K562 (cell line): ENCODE measurements at regions not wholly inside any gene's neighbourhood (a gene's known extent, or its start where the extent isn't known, plus 50 kb on each side); places are given as distances from the start of the nearest gene placed in this dataset.

Source experiments
- ATAC-seq: fragments of 200-7000 bp; cut with Tn5 transposase; 3 replicates; pipeline ENCODE4 v1.9.1; 2020; ENCODE audit warnings: moderate library complexity
- BruUV-seq: library from RNA; stranded (reverse); fragments of 400-500 nt; replicated peaks from 2 replicates; lab custom pipeline; 2021; lab: Mats Ljungman, UMichigan
- CTCF ChIA-PET: fragments of 300-600 bp; formaldehyde crosslinking; extraction: SDS; loops from one replicate; lab custom pipeline; 2021; ENCODE audit warnings: low intra/inter-chr PET ratio; lab: Yijun Ruan, JAX
- POLR2A ChIA-PET: fragments of 300-600, 350-650 bp; sonication (Branson Sonifier 250); formaldehyde crosslinking; extraction: SDS; loops from one replicate; lab custom pipeline; 2021; ENCODE audit warnings: antibody characterized with exemption, inconsistent platforms; lab: Yijun Ruan, JAX
- DNase-seq, 4 experiments: peaks; one replicate each; pipeline versions ENCODE4 v3.0.0 to v3.0.0-alpha.2; 2011 to 2018; ENCODE audit warnings: low spot score in 3 of 4, mixed read lengths in 3 of 4; ENCODE audit errors: extremely low read depth in 1 of 4
- FAIRE-seq: peaks from 2 replicates; lab custom pipeline; 2011; peaks lifted over from hg19 to GRCh38; lab: Jason Lieb, UNC
- H2AFZ ChIP-seq: 2 replicates; pipeline ENCODE4 v1.6.0; 2011; ENCODE audit warnings: low read depth, low read length, control low read depth, inconsistent platforms
- H3K27ac ChIP-seq: fragments of 200-600 bp; 3 replicates; pipeline ENCODE4 v1.8.0; 2011; ENCODE audit warnings: low read depth, mild to moderate bottlenecking, control low read depth, inconsistent platforms, low read length, moderate library complexity, mixed read lengths; ENCODE audit errors: extremely low read depth
- H3K27me3 ChIP-seq, 2 experiments: fragments of 300-600 bp in 1 of 2; 2 replicates in 1 of 2; 3 replicates in 1 of 2; pipeline versions ENCODE4 v1.6.0 to v1.8.0; 2011; ENCODE audit warnings: inconsistent platforms in 2 of 2, low read length in 2 of 2, mild to moderate bottlenecking in 1 of 2, mixed read lengths in 1 of 2, moderate library complexity in 1 of 2; ENCODE audit not compliant: control insufficient read depth in 2 of 2, insufficient read depth in 2 of 2
- H3K36me3 ChIP-seq: fragments of 300-600 bp; 3 replicates; pipeline ENCODE4 v1.8.0; 2011; ENCODE audit warnings: mild to moderate bottlenecking, low read length, inconsistent platforms; ENCODE audit not compliant: control insufficient read depth, insufficient read depth
- H3K4me1 ChIP-seq, 2 experiments: fragments of 200-600 bp in 1 of 2; replicated peaks in 1 of 2; 2 replicates in 1 of 2; 3 replicates in 1 of 2; pipeline versions ENCODE4 v1.5.1 to v1.8.0; 2011; ENCODE audit warnings: inconsistent platforms in 2 of 2, low read length in 2 of 2, mild to moderate bottlenecking in 1 of 2, mixed read lengths in 1 of 2, moderate library complexity in 1 of 2; ENCODE audit not compliant: control insufficient read depth in 2 of 2, insufficient read depth in 2 of 2
- H3K4me2 ChIP-seq: 2 replicates; pipeline ENCODE4 v1.6.1; 2011; ENCODE audit warnings: low read length, control low read depth, inconsistent platforms, mixed read lengths; ENCODE audit not compliant: insufficient read depth
- H3K4me3 ChIP-seq: fragments of 200-600 bp; sonication (generic), shearing (Covaris generic); 2 replicates; pipeline ENCODE4 v1.5.1; 2016; ENCODE audit warnings: control low read depth, inconsistent platforms
- H3K79me2 ChIP-seq: fragments of 200-600 bp; 3 replicates; pipeline ENCODE4 v1.8.0; 2011; ENCODE audit warnings: low read length, inconsistent platforms; ENCODE audit not compliant: control insufficient read depth, insufficient read depth
- H3K9ac ChIP-seq, 2 experiments: 2 replicates each; pipeline versions ENCODE4 v1.6.0 to v1.6.1; 2011; ENCODE audit warnings: low read depth in 2 of 2, low read length in 2 of 2, control low read depth in 1 of 2, inconsistent platforms in 1 of 2, mild to moderate bottlenecking in 1 of 2, mixed read lengths in 1 of 2; ENCODE audit not compliant: insufficient read depth in 1 of 2
- H3K9me1 ChIP-seq: one replicate; pipeline ENCODE4 v1.6.0; 2011; ENCODE audit warnings: inconsistent platforms, mild to moderate bottlenecking, low read length, moderate library complexity; ENCODE audit not compliant: control insufficient read depth, insufficient read depth
- H3K9me3 ChIP-seq: replicated peaks from 2 replicates; pipeline ENCODE4 v1.5.1; 2011; ENCODE audit warnings: low read depth, low read length, inconsistent platforms; ENCODE audit not compliant: control insufficient read depth, insufficient read depth
- H4K20me1 ChIP-seq: replicated peaks from 2 replicates; pipeline ENCODE4 v1.6.1; 2011; ENCODE audit warnings: low read length, inconsistent platforms, mixed read lengths; ENCODE audit not compliant: control insufficient read depth, insufficient read depth
- CTCF ChIP-seq, 3 experiments: IDR thresholded peaks in 2 of 3; conservative IDR thresholded peaks in 1 of 3; 2 replicates each; pipeline ENCODE4 v1.5.1; 2011 to 2012; ENCODE audit warnings: low read length in 3 of 3, mild to moderate bottlenecking in 3 of 3, control low read depth in 2 of 3, improper control_type of control experiment in 1 of 3, inconsistent platforms in 1 of 3, low read depth in 1 of 3, mixed read lengths in 1 of 3, moderate library complexity in 1 of 3; ENCODE audit not compliant: insufficient read depth in 2 of 3
- FOS ChIP-seq: IDR thresholded peaks from 3 replicates; pipeline ENCODE4 v1.6.1; 2011; ENCODE audit not compliant: insufficient read length; ENCODE audit errors: extremely low read depth
- WGBS: fragments of 100-300 bp; shearing (Covaris generic); methylation state at CpG from one replicate; pipeline ENCODE4 v1.1.6; 2016; ENCODE audit warnings: low coverage, mixed read lengths; ENCODE audit not compliant: insufficient coverage; ENCODE audit errors: missing lambda C conversion rate; 5-methylcytosine and 5-hydroxymethylcytosine counted together
- in situ Hi-C: fragments of 300-500 bp; cut with MboI; formaldehyde crosslinking; loops from 4 replicates; pipeline ENCODE4 v1.15.0; 2018; ENCODE audit warnings: inconsistent platforms, mixed read lengths
- intact Hi-C: fragments of 100-400 bp; cut with micrococcal nuclease; formaldehyde crosslinking; loops from 2 replicates; pipeline ENCODE4 v1.14.2; 2022

- CTCF ChIA-PET = interaction anchor here (1.0 to 2.7 kb wide), 7 partner anchors 27 to 547 kb away, joined by 4 to 23 read pairs (median 7); no protein-coding TSS in a partner anchor
- DNase-seq = peak in 1 of 4 experiments; percentile 35
- in situ Hi-C loops = loop anchor here (10.0 kb wide), 1 partner anchor 181 kb away; no protein-coding TSS in a partner anchor
- H3K4me1 ChIP-seq = peaks cover 0 to 12% of the 10 kb centered on the region in 2 experiments; a peak in 3 of 5 replicates
- H3K4me3 ChIP-seq = no peak overlapping the region
- 0 out of 6 replicates have a peak, but pooled peaks of 2 of the 3 experiments have one; percentile 6 to 10 for TF ChIP-seq CTCF (IDR thresholded peaks at IDR 0.05 in 2 of 3, conservative IDR thresholded peaks at IDR 0.05 in 1 of 3; ENCODE audit: insufficient read depth in 2 of 3, low read depth in 1 of 3, low read length in 3 of 3)
- TF ChIP-seq FOS = no peak
- intact Hi-C loops = loop anchor here (1.0 to 2.0 kb wide), 5 partner anchors 27 to 241 kb away; no protein-coding TSS in a partner anchor
- no peak for FAIRE-seq
- H2AFZ ChIP-seq = 0 out of 2 replicates have a peak overlapping the region, but pooled peaks have one; percentile 24
- H3K27me3 ChIP-seq = peaks cover 44 to 86% of the 10 kb centered on the region in 2 experiments
- H3K9me1 ChIP-seq = no peaks in the 10 kb centered on the region
- no TSS peak for BruUV-seq
- H3K27ac ChIP-seq = no peak overlapping the region
- H3K4me2 ChIP-seq = peak overlapping the region; percentile 51
- peaks cover 3% of the 10 kb centered on the region; the same call in 1 of the 2 replicates for H4K20me1 ChIP-seq
- no peaks in the 10 kb centered on the region for H3K36me3 ChIP-seq
- H3K9me3 ChIP-seq = peaks cover 4% of the 10 kb centered on the region; the same call in 1 of the 2 replicates
- peak; percentile 34; the same call in 2 of the 3 replicates for ATAC-seq
- H3K79me2 ChIP-seq = no peaks in the 10 kb centered on the region
- 6% methylated on average over 16 of the region's 17 CpGs for WGBS
- no peak overlapping the region for H3K9ac ChIP-seq
- POLR2A ChIA-PET = interaction anchor here (0.5 to 2.8 kb wide), 8 partner anchors 11 to 1523 kb away, joined by 3 to 14 read pairs (median 4); no protein-coding TSS in a partner anchor
Measured at GRCh38 chr6:37565267-37566110, 65.8 kb upstream of the CCDC167 start.
